Nephron progenitor cell (in vitro differentiated cells): ENCODE measurements at regions not wholly inside any gene's neighbourhood (a gene's known extent, or its start where the extent isn't known, plus 50 kb on each side); places are given as distances from the start of the nearest gene placed in this dataset.

Source experiments
- DNase-seq: peaks from one replicate; pipeline ENCODE4 v3.0.0; 2021
- H3K27ac Mint-ChIP-seq: 2 replicates; pipeline ENCODE4 v1.8.0; 2021; ENCODE audit warnings: mild to moderate bottlenecking, moderate library complexity, mixed read lengths
- H3K27me3 Mint-ChIP-seq: 2 replicates; pipeline ENCODE4 v1.8.0; 2021; ENCODE audit warnings: mild to moderate bottlenecking, low read depth, mixed read lengths; ENCODE audit not compliant: poor library complexity
- H3K36me3 Mint-ChIP-seq: 2 replicates; pipeline ENCODE4 v1.8.0; 2021; ENCODE audit warnings: low read depth, mixed read lengths
- H3K4me1 Mint-ChIP-seq: 2 replicates; pipeline ENCODE4 v1.8.0; 2021; ENCODE audit warnings: mixed read lengths
- H3K4me3 Mint-ChIP-seq: 2 replicates; pipeline ENCODE4 v1.8.0; 2021; ENCODE audit warnings: mild to moderate bottlenecking, moderate library complexity, mixed read lengths
- H3K9me3 Mint-ChIP-seq: 2 replicates; pipeline ENCODE4 v1.8.0; 2021; ENCODE audit warnings: mild to moderate bottlenecking, moderate library complexity, mixed read lengths
- TF ChIP-seq, protein P1 (sequence below): fragments of 200-600 bp; sonication (generic); IDR thresholded peaks from 2 replicates; pipeline ENCODE4 v1.5.0; 2021; ENCODE audit warnings: antibody characterized with exemption

DNA sequence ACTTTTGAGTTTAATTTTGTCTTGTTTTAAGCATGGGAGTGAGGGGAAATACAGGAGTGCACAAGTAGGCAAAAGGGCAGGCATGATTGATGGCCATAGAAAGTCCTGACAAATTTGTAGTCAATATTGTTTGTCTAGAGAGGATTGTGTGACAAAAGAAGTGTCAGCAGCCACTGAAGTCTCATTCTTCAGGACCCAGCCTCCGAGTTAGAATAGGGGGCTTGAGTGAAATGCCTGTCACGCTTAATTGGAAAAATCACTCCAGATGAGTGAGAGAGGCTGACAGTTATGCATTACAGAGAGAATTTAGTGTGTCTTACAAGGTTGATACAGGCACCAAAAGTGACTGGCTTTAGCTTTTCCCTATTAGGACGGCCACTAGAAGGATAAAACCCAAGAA is 81.9 kb upstream of the RPS23 start:
- Mint-ChIP-seq H3K27me3 (peaks cover 13% of the 10 kb centered on the region), H3K9me3 (peaks cover under 1% of the 10 kb centered on the region), H3K36me3 (no peaks in the 10 kb centered on the region), H3K27ac (peak overlapping the region; percentile 47), H3K4me3 (no peak overlapping the region), H3K4me1 (peaks cover 68% of the 10 kb centered on the region)
- peak; percentile 19 for DNase-seq
- TF ChIP-seq, protein P1, sequence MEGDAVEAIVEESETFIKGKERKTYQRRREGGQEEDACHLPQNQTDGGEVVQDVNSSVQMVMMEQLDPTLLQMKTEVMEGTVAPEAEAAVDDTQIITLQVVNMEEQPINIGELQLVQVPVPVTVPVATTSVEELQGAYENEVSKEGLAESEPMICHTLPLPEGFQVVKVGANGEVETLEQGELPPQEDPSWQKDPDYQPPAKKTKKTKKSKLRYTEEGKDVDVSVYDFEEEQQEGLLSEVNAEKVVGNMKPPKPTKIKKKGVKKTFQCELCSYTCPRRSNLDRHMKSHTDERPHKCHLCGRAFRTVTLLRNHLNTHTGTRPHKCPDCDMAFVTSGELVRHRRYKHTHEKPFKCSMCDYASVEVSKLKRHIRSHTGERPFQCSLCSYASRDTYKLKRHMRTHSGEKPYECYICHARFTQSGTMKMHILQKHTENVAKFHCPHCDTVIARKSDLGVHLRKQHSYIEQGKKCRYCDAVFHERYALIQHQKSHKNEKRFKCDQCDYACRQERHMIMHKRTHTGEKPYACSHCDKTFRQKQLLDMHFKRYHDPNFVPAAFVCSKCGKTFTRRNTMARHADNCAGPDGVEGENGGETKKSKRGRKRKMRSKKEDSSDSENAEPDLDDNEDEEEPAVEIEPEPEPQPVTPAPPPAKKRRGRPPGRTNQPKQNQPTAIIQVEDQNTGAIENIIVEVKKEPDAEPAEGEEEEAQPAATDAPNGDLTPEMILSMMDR: no peak

DNA sequence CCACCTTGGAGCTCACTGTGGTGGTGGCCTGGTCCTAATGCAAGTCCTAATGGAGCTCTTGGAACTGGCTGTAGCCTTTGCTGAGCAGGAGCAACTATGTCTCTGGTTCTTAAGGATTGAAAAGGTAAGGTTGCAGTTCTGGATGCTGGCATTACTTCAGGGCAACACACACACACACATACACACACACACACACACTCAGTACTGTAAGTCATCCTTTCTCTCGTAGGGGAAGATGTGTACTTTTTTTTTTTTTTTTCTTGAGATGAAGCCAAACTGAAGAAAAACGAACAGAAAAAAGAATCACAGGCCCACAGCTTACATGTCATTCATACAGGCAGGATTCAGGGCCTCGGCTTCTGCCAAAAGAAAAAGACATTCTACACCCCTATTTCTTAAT is 81.1 kb upstream of the RPS23 start:
- Mint-ChIP-seq H3K4me1 (peaks cover 66% of the 10 kb centered on the region), H3K27me3 (peaks cover 13% of the 10 kb centered on the region), H3K4me3 (no peak overlapping the region), H3K27ac (peak overlapping the region; percentile 65), H3K36me3 (no peaks in the 10 kb centered on the region), H3K9me3 (no peaks in the 10 kb centered on the region)
- DNase-seq: no peak
- TF ChIP-seq, protein P1: no peak

GRCh38 chr5:82358457-82358856 is 80.3 kb upstream of the RPS23 start:
- TF ChIP-seq, protein P1: no peak
- no peak for DNase-seq
- H3K27ac Mint-ChIP-seq: no peak overlapping the region

DNA sequence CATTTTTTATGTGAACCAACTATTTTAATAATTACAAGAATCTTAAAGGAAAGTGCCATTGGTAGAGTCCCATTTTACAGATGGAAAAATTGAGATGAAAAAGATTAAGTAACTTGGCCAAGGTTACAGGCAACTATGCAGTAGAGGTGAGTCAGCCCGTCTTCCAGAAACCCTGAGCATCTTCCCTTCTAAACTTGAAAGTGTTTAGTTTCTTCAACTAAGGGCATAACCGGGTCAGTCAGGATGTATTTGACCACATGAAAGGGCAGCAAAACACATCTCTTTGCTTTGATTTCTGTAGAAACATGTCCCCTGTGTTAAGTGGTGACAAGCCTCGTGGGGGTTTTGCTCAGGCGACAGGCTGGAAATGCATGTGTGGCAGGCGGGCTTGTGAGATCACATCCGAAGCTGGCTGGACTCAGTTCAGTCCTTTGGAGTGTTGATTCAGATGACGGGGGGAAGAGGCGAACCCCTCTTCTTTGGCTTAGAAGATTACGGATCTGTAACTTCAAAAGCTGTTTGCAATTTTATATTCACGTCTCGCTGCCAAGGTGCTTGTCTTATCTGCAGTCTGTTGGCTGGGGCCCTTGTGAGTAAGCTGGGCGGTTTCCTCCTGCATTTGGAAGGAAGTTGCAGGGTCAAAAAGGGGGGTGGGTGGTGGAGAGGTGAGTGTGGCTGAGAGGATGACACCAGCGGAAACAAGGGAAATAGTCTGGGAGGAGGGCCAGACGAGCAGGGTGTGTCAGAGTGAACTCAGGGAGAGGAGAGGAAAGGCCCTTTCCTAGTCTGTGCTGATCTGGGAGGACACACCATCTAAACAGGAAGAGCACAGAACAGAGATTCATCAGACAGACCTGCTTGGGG is 78.9 kb upstream of the RPS23 start:
- Mint-ChIP-seq H3K27ac (peak overlapping the region; percentile 62), H3K4me1 (peaks cover 63% of the 10 kb centered on the region), H3K36me3 (no peaks in the 10 kb centered on the region), H3K9me3 (no peaks in the 10 kb centered on the region), H3K27me3 (peaks cover 13% of the 10 kb centered on the region), H3K4me3 (peak overlapping the region; percentile 47)
- TF ChIP-seq, protein P1: no peak
- DNase-seq: no peak

More at GRCh38 chr5:82358457-82358856, 80.3 kb upstream of the RPS23 start:
- Mint-ChIP-seq H3K4me3 (no peak overlapping the region), H3K4me1 (peaks cover 63% of the 10 kb centered on the region), H3K36me3 (no peaks in the 10 kb centered on the region), H3K9me3 (no peaks in the 10 kb centered on the region), H3K27me3 (peaks cover 13% of the 10 kb centered on the region)

DNA sequence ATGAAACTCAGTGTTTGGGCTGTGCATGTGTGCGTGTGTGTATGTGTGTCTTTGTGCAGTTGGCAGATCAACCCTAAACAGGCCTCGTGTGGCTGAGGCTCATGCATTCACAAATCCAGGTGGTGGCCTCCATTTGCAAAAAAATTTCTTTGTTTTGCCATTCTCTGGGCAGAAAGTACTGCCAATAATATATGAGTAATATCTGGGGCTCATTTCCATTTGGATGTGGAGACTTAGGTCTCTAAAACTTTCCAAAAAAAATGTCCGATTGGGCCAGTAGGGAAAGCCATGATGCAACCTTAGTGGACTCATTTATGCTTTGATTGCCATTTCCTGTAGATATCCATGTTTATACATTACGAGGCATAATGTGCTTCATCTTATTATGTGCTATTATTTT is 77.9 kb upstream of the RPS23 start:
- Mint-ChIP-seq H3K4me3 (no peak overlapping the region), H3K36me3 (no peaks in the 10 kb centered on the region), H3K9me3 (no peaks in the 10 kb centered on the region), H3K27ac (no peak overlapping the region), H3K27me3 (peaks cover 13% of the 10 kb centered on the region), H3K4me1 (peaks cover 70% of the 10 kb centered on the region)
- TF ChIP-seq, protein P1: no peak
- no peak for DNase-seq

DNA sequence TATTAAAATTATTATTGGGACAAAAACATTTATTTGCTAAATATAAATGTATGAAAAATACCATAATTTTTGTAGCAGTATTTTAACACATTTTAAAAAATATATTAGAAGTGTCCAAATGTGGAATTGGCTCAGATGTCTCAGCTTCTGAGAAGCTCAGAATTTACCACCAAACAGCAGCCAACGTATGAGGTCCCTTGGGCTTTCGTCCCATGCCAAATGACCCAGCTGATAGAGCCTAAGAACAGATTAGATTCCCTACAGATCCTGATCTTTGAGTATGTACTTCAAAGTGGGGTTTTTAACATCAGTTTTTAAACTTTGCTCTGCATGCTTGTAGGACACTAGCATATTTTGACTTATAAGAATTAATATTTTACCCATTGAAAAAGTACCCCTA is 77.3 kb upstream of the RPS23 start:
- no peaks in the 10 kb centered on the region for H3K36me3 Mint-ChIP-seq
- H3K27ac Mint-ChIP-seq: no peak overlapping the region
- no peaks in the 10 kb centered on the region for H3K9me3 Mint-ChIP-seq
- peaks cover 64% of the 10 kb centered on the region for H3K4me1 Mint-ChIP-seq
- H3K4me3 Mint-ChIP-seq: no peak overlapping the region
- peaks cover 17% of the 10 kb centered on the region for H3K27me3 Mint-ChIP-seq
- TF ChIP-seq, protein P1: no peak
- no peak for DNase-seq
